Breast epithelium (tissue), 3 donors: ENCODE measurements at regions not wholly inside any gene's neighbourhood (a gene's known extent, or its start where the extent isn't known, plus 50 kb on each side); places are given as distances from the start of the nearest gene placed in this dataset.

Experiments used
- CTCF ChIP-seq, 3 donors: fragments of 450-650 bp; IDR thresholded peaks; one replicate each; pipeline ENCODE4 v1.5.1; 2016 to 2017; ENCODE audit warnings: antibody characterized with exemption in 3 of 3, mild to moderate bottlenecking in 3 of 3, moderate library complexity in 3 of 3
- POLR2A ChIP-seq: fragments of 450-650 bp; IDR thresholded peaks from one replicate; pipeline ENCODE4 v1.6.1; 2016; ENCODE audit warnings: antibody characterized with exemption, mild to moderate bottlenecking, moderate library complexity
- POLR2AphosphoS5 ChIP-seq, 3 donors: sonication (generic); formaldehyde crosslinking; IDR thresholded peaks; one replicate each; pipeline ENCODE4 v1.6.1; 2017; ENCODE audit warnings: antibody characterized with exemption in 3 of 3

- TF ChIP-seq POLR2A, result no peak
- TF ChIP-seq CTCF (IDR thresholded peaks at IDR 0.05), result no peak
- no peak for TF ChIP-seq POLR2AphosphoS5 (IDR thresholded peaks at IDR 0.05)
These were observed 348.2 kb downstream of the SPRY1 start for GRCh38 chr4:123744664-123745290.
